Skeletal muscle tissue (tissue), 3 donors: ENCODE measurements at regions not wholly inside any gene's neighbourhood (a gene's known extent, or its start where the extent isn't known, plus 50 kb on each side); places are given as distances from the start of the nearest gene placed in this dataset.

Source experiments
- H3K27ac ChIP-seq: one replicate; pipeline ENCODE4 v1.7.0; 2013; ENCODE audit warnings: mild to moderate bottlenecking, low read depth, low read length, inconsistent platforms
- H3K27me3 ChIP-seq, 3 donors: one replicate each; pipeline ENCODE4 v1.7.0; 2013; ENCODE audit warnings: low read length in 3 of 3; ENCODE audit not compliant: control insufficient read depth in 3 of 3, insufficient read depth in 3 of 3
- H3K36me3 ChIP-seq, 3 donors: one replicate each; pipeline ENCODE4 v1.7.0; 2013; ENCODE audit warnings: low read length in 3 of 3; ENCODE audit not compliant: control insufficient read depth in 3 of 3, insufficient read depth in 3 of 3
- H3K4me1 ChIP-seq, 3 donors: one replicate each; pipeline ENCODE4 v1.7.0; 2013; ENCODE audit warnings: low read length in 3 of 3, mild to moderate bottlenecking in 3 of 3; ENCODE audit not compliant: control insufficient read depth in 3 of 3, insufficient read depth in 3 of 3
- H3K4me3 ChIP-seq, 3 donors: one replicate each; pipeline ENCODE4 v1.7.0; 2013; ENCODE audit warnings: low read length in 3 of 3
- H3K9ac ChIP-seq, 3 donors: one replicate each; pipeline ENCODE4 v1.7.0; 2013; ENCODE audit warnings: low read length in 3 of 3, mild to moderate bottlenecking in 3 of 3, moderate library complexity in 2 of 3, low read depth in 1 of 3
- H3K9me3 ChIP-seq, 3 donors: one replicate each; pipeline ENCODE4 v1.7.0; 2013; ENCODE audit warnings: low read length in 3 of 3; ENCODE audit not compliant: control insufficient read depth in 3 of 3
- donor health status: Osteomylitis.

DNA sequence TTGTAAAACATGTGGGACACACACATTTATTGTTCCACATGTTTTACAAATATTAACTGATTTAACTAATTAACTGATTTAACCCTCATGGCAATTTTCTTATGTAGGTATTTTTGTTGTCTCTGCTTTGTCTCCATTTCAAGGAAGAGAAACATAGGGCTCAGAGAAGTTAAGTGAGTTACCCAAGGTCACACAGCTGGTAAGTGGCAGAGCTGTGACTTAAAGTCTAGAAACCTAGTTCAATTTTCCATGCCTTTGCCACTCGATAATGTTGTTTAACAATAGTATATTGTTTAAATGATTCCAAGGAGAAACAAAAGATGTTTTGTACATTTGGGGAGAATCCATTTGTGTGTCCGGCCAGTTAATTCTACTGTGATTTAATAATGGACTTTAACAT is 284.1 kb upstream of the CDH5 start:
- H3K36me3 ChIP-seq = no peaks in the 10 kb centered on the region
- H3K9me3 ChIP-seq = no peaks in the 10 kb centered on the region
- no peak overlapping the region for H3K4me3 ChIP-seq
- no peak overlapping the region for H3K27ac ChIP-seq
- H3K9ac ChIP-seq = no peak overlapping the region
- no peaks in the 10 kb centered on the region for H3K27me3 ChIP-seq
- H3K4me1 ChIP-seq = no peaks in the 10 kb centered on the region

DNA sequence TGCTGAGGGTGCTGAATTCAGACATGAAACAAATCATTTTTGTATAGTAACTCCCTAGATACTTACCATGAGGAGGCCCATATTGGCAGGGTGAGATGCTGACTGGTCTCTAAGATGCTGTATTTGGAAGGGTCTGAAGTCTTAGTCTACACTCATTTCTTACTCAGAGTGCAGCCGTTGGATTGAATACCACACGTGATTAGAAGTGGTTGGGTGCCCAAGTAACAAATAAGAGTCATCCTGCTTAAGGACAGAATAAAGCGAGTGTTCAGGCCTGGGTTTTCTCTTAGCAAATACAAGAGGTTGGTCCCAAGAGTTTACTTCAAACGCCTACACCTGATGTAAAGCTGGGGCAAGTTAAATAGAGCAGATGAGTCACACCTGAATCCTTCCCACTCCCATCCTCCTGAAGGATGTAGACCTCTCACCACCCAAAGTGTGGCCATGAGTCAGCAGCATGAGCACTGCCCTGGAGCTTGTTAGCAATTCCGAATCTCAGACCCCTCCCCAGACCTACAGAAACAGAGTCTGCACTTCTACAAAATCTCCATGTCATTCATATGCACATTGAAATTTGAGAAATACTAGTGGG is 284.6 kb upstream of the CDH5 start:
- Histone ChIP-seq H3K4me1 (no peaks in the 10 kb centered on the region), H3K9ac (no peak overlapping the region), H3K4me3 (no peak overlapping the region), H3K27me3 (no peaks in the 10 kb centered on the region), H3K36me3 (no peaks in the 10 kb centered on the region), H3K27ac (no peak overlapping the region), H3K9me3 (no peaks in the 10 kb centered on the region)

GRCh38 chr16:66079671-66080334 is 286.7 kb upstream of the CDH5 start:
- Histone ChIP-seq H3K27ac (no peak overlapping the region), H3K36me3 (no peaks in the 10 kb centered on the region), H3K4me3 (no peak overlapping the region), H3K27me3 (no peaks in the 10 kb centered on the region), H3K9ac (no peak overlapping the region), H3K9me3 (no peaks in the 10 kb centered on the region), H3K4me1 (no peaks in the 10 kb centered on the region)

DNA sequence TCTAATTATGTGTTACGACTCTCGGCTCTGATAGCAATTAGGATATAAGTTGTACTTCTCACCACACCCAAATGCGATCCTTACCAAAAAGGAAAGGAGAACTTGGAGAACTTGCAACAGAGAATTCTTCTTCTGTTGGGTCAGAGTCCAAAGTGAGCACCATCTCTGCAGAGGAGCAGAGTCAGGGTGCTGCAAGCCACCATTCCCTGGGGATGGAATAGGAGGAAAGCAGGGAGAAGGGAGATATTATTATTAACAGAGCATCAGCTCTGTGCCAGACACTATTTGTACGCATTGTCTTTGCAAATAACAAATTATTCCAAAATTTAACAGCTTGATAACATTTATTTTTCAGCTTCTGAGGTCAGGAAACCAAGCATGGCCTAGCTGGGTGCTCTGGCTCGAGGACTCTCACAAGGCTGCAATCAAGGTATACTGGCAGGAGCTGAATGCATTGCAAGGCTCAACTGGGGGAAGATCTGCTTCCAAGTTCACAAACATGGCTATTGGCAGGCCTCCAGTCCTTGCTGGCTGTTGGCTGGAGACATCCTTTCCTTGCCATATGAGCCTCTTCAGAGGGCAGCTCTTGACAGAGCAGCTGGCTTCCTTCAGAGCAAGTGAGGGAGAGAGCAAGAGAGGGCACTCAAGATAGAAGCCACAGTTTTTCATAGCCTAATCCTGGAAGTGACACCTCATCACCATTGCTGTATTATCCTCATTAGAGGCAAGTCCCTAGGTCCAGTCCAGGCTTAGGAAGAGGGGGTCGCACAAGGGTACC is 296.2 kb upstream of the CDH5 start:
- Histone ChIP-seq H3K36me3 (no peaks in the 10 kb centered on the region), H3K4me1 (peaks cover 15 to 24% (median 20%) of the 10 kb centered on the region in 3 donors), H3K27ac (peak overlapping the region; percentile 33), H3K9ac (peak overlapping the region in 1 of 3 donors; percentile 28), H3K9me3 (no peaks in the 10 kb centered on the region), H3K27me3 (no peaks in the 10 kb centered on the region), H3K4me3 (no peak overlapping the region)

- Histone ChIP-seq H3K27ac (no peak overlapping the region), H3K4me1 (peaks cover 22 to 28% (median 27%) of the 10 kb centered on the region in 3 donors), H3K4me3 (no peak overlapping the region), H3K36me3 (no peaks in the 10 kb centered on the region), H3K9me3 (no peaks in the 10 kb centered on the region), H3K27me3 (no peaks in the 10 kb centered on the region), H3K9ac (no peak overlapping the region)
These were observed 296.9 kb upstream of the CDH5 start for GRCh38 chr16:66069587-66069986.

DNA sequence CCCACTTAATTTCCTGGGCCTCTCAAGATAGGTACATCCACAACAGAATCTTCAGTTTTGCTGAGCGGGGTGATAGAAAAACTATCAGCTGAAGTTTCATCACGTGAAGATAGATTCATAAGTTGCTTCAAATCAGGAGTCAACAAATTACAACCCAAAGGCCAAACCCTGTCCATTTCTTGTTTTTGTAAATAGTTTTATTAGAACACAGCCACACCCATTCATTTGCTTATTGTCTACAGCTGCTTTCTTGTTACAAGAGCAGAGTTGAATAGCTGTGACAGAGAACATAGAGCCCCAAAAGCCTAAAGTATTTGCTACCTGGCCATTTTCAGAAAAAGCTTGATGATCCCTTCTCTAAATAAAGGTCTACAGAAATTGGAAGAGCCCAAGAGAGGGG is 300.1 kb upstream of the CDH5 start:
- H3K9me3 ChIP-seq = no peaks in the 10 kb centered on the region
- peak overlapping the region; percentile 19 for H3K27ac ChIP-seq
- H3K4me3 ChIP-seq = no peak overlapping the region

DNA sequence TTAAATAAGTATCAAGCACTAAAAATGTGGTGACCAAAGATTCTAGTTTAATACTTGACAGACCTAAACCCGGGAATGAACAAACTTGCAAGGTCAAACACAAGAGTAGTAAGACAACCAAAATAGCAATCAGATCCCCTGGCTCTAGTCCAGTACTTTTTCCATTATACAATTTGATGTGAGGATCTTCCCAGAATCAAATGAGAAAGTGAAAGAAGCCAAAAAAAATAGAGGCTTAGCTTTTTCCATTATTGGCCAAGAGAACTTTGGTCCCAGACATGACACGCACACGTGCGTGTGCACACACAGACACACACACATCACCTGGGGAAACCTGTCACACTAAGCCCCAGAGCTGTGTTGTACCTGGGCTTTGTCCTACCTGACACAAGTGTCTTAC is 300.6 kb upstream of the CDH5 start:
- no peak overlapping the region for H3K9ac ChIP-seq
- no peaks in the 10 kb centered on the region for H3K9me3 ChIP-seq
- H3K27me3 ChIP-seq = no peaks in the 10 kb centered on the region
- H3K36me3 ChIP-seq = no peaks in the 10 kb centered on the region
- H3K27ac ChIP-seq = peak overlapping the region; percentile 79
- H3K4me3 ChIP-seq = no peak overlapping the region
- peaks cover 23 to 31% (median 27%) of the 10 kb centered on the region in 3 donors for H3K4me1 ChIP-seq

More for the DNA sequence above, 300.1 kb upstream of the CDH5 start:
- no peak overlapping the region for H3K9ac ChIP-seq
- H3K27me3 ChIP-seq = no peaks in the 10 kb centered on the region
- H3K36me3 ChIP-seq = no peaks in the 10 kb centered on the region
- H3K4me1 ChIP-seq = peaks cover 23 to 31% (median 31%) of the 10 kb centered on the region in 3 donors

- no peak overlapping the region for H3K4me3 ChIP-seq
- H3K27me3 ChIP-seq = no peaks in the 10 kb centered on the region
- H3K27ac ChIP-seq = peak overlapping the region; percentile 79
- H3K9me3 ChIP-seq = no peaks in the 10 kb centered on the region
- no peak overlapping the region for H3K9ac ChIP-seq
- no peaks in the 10 kb centered on the region for H3K36me3 ChIP-seq
- H3K4me1 ChIP-seq = peaks cover 14 to 21% (median 18%) of the 10 kb centered on the region in 3 donors
These were observed 301.5 kb upstream of the CDH5 start for GRCh38 chr16:66064801-66065530.

DNA sequence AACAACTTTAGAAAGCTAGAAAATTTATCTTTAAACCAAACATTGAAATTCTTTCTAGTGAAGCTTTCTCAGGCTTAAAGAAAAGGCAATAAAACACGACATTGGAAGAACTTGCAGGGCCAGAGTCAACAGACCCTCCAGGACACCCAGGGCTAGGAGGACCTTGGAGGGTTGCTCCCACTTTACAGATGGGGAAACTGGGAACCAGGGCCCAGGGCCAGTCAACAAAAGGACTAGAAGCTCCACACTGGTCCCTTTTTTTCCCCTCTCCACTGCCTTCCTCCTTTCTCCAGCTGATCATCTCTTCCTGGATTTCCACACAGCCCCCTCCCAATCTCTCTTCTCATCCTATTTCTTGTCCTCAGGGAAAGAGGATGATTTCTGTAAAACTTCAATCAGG is 307.7 kb upstream of the CDH5 start:
- Histone ChIP-seq H3K4me3 (no peak overlapping the region), H3K27me3 (no peaks in the 10 kb centered on the region), H3K9ac (no peak overlapping the region), H3K27ac (no peak overlapping the region), H3K4me1 (no peaks in the 10 kb centered on the region), H3K9me3 (no peaks in the 10 kb centered on the region), H3K36me3 (no peaks in the 10 kb centered on the region)
